GM23338 (cell line): ENCODE measurements at regions not wholly inside any gene's neighbourhood (a gene's known extent, or its start where the extent isn't known, plus 50 kb on each side); places are given as distances from the start of the nearest gene placed in this dataset.
"Not testable (repeated sequence)": the region's sequence is repeated elsewhere in the genome, so short reads cannot be mapped to it uniquely, and the experiment has no call there.

ENCODE experiments used
- ATAC-seq: fragments of 200-7000 bp; cut with Tn5 transposase; 3 replicates; pipeline ENCODE4 v1.9.1; 2020
- DNase-seq: peaks from one replicate; pipeline ENCODE4 v3.0.0-alpha.2; 2015; ENCODE audit warnings: low spot score
- H2AFZ ChIP-seq: fragments of 200-600 bp; sonication (generic); 2 replicates; pipeline ENCODE4 v1.8.0; 2016; ENCODE audit warnings: antibody characterized with exemption, mild to moderate bottlenecking, moderate library complexity
- H3F3A ChIP-seq: fragments of 200-600 bp; sonication (generic); replicated peaks from 2 replicates; pipeline ENCODE4 v1.8.0; 2017; ENCODE audit warnings: antibody characterized with exemption, mixed run types, low read depth
- H3K27ac ChIP-seq: fragments of 200-600 bp; sonication (generic); 2 replicates; pipeline ENCODE4 v1.6.1; 2016; ENCODE audit warnings: low read depth
- H3K27me3 ChIP-seq: fragments of 200-600 bp; sonication (generic); 2 replicates; pipeline ENCODE4 v1.8.0; 2016; ENCODE audit warnings: mild to moderate bottlenecking, mixed run types, moderate library complexity; ENCODE audit not compliant: insufficient read depth
- H3K36me3 ChIP-seq: fragments of 200-600 bp; sonication (generic); 2 replicates; pipeline ENCODE4 v1.8.0; 2016; ENCODE audit warnings: mild to moderate bottlenecking; ENCODE audit not compliant: insufficient read depth
- H3K4me1 ChIP-seq: fragments of 200-600 bp; sonication (generic); 2 replicates; pipeline ENCODE4 v1.8.0; 2016; ENCODE audit warnings: mild to moderate bottlenecking, moderate library complexity; ENCODE audit not compliant: insufficient read depth
- H3K4me2 ChIP-seq: fragments of 200-600 bp; sonication (generic); 2 replicates; pipeline ENCODE4 v1.7.1; 2017; ENCODE audit warnings: mixed run types
- H3K4me3 ChIP-seq: fragments of 200-600 bp; sonication (generic); 2 replicates; pipeline ENCODE4 v1.6.1; 2016; ENCODE audit warnings: mixed run types
- H3K79me2 ChIP-seq: fragments of 200-600 bp; sonication (generic); replicated peaks from 2 replicates; pipeline ENCODE4 v1.8.0; 2017; ENCODE audit warnings: mild to moderate bottlenecking; ENCODE audit not compliant: insufficient read depth
- H3K9me2 ChIP-seq: fragments of 200-600 bp; sonication (generic); 2 replicates; pipeline ENCODE4 v1.8.0; 2017; ENCODE audit not compliant: insufficient read depth
- H4K20me1 ChIP-seq: fragments of 200-600 bp; sonication (generic); replicated peaks from 2 replicates; pipeline ENCODE4 v1.8.0; 2017; ENCODE audit warnings: mild to moderate bottlenecking; ENCODE audit not compliant: insufficient read depth
- H3K27ac Mint-ChIP-seq: 2 replicates; pipeline ENCODE4 v1.8.0; 2020; ENCODE audit warnings: inconsistent platforms, mild to moderate bottlenecking, moderate library complexity, mixed read lengths
- H3K27me3 Mint-ChIP-seq: 3 replicates; pipeline ENCODE4 v1.8.0; 2022; ENCODE audit warnings: low read depth, mild to moderate bottlenecking, moderate library complexity, mixed read lengths, inconsistent platforms; ENCODE audit not compliant: insufficient read depth, poor library complexity
- H3K36me3 Mint-ChIP-seq: 3 replicates; pipeline ENCODE4 v1.8.0; 2021; ENCODE audit warnings: low read depth, mild to moderate bottlenecking, inconsistent platforms, moderate library complexity, mixed read lengths
- H3K4me1 Mint-ChIP-seq: 3 replicates; pipeline ENCODE4 v1.8.0; 2020; ENCODE audit warnings: mild to moderate bottlenecking, inconsistent platforms, mixed read lengths
- H3K4me3 Mint-ChIP-seq: 3 replicates; pipeline ENCODE4 v1.8.0; 2021; ENCODE audit warnings: moderate library complexity, mild to moderate bottlenecking, inconsistent platforms, mixed read lengths
- H3K9me3 Mint-ChIP-seq: 3 replicates; pipeline ENCODE4 v1.8.0; 2020; ENCODE audit warnings: moderate library complexity, mild to moderate bottlenecking, inconsistent platforms, mixed read lengths
- CREB1 ChIP-seq: fragments of 250-450 bp; sonication (Bioruptor Pico); IDR thresholded peaks from 2 replicates; pipeline ENCODE4 v1.5.0; 2020; ENCODE audit warnings: low read depth, mild to moderate bottlenecking, moderate library complexity
- CTCF ChIP-seq, 2 experiments: fragments of 200-600 bp in 1 of 2; sonication (generic) in 1 of 2; conservative IDR thresholded peaks; 2 replicates each; pipeline versions ENCODE4 v1.5.1 to v1.6.1; 2016 to 2017; ENCODE audit warnings: antibody characterized with exemption in 2 of 2, low read depth in 2 of 2, mild to moderate bottlenecking in 2 of 2, moderate library complexity in 1 of 2
- ETS1 ChIP-seq: IDR thresholded peaks from 2 replicates; pipeline ENCODE4 v1.6.1; 2016; ENCODE audit warnings: antibody characterized with exemption
- EZH2 ChIP-seq: fragments of 200-600 bp; sonication (generic); IDR thresholded peaks from one replicate; pipeline ENCODE4 v1.8.0; 2017; ENCODE audit warnings: antibody characterized with exemption, mild to moderate bottlenecking, low read depth; ENCODE audit not compliant: unreplicated experiment
- EZH2phosphoT487 ChIP-seq: fragments of 200-600 bp; sonication (generic); IDR thresholded peaks from one replicate; pipeline ENCODE4 v1.8.1; 2018; ENCODE audit warnings: antibody characterized with exemption; ENCODE audit not compliant: unreplicated experiment
- JUNB ChIP-seq: IDR thresholded peaks from one replicate; pipeline ENCODE4 v1.6.1; 2016; ENCODE audit warnings: antibody characterized with exemption; ENCODE audit not compliant: unreplicated experiment
- NANOG ChIP-seq: IDR thresholded peaks from 2 replicates; pipeline ENCODE4 v1.6.1; 2016; ENCODE audit warnings: antibody characterized with exemption, borderline replicate concordance
- POLR2AphosphoS5 ChIP-seq: IDR thresholded peaks from 2 replicates; pipeline ENCODE4 v1.6.1; 2016; ENCODE audit warnings: antibody characterized with exemption, low read depth
- REST ChIP-seq: IDR thresholded peaks from one replicate; pipeline ENCODE4 v1.6.1; 2018; ENCODE audit warnings: antibody characterized with exemption; ENCODE audit not compliant: unreplicated experiment
- STAT1 ChIP-seq: IDR thresholded peaks from one replicate; pipeline ENCODE4 v1.6.1; 2016; ENCODE audit warnings: antibody characterized with exemption; ENCODE audit not compliant: unreplicated experiment
- ZNF114 ChIP-seq: fragments of 250-450 bp; sonication (Bioruptor Pico); IDR thresholded peaks from 2 replicates; pipeline ENCODE4 v1.5.0; 2020; ENCODE audit warnings: mild to moderate bottlenecking, moderate library complexity
- ZNF331 ChIP-seq: fragments of 250-450 bp; sonication (Bioruptor Pico); IDR thresholded peaks from 2 replicates; pipeline ENCODE4 v1.5.0; 2020; ENCODE audit warnings: low read depth, mild to moderate bottlenecking, moderate library complexity

GRCh38 chr10:23864631-23865147 lies 344.2 kb upstream of the KIAA1217 start (continued):
- TF ChIP-seq CTCF (conservative IDR thresholded peaks at IDR 0.05; ENCODE audit: low read depth in 2 of 2): no peak
- no peak for TF ChIP-seq EZH2phosphoT487
- TF ChIP-seq ETS1: no peak
- no peak for TF ChIP-seq JUNB
- TF ChIP-seq POLR2AphosphoS5: no peak
- no peak for TF ChIP-seq CREB1 (CRISPR knock-in tag)
- TF ChIP-seq NANOG: no peak
- TF ChIP-seq STAT1: no peak
- no peak for TF ChIP-seq ZNF114 (CRISPR knock-in tag)

GRCh38 chr10:23866985-23867384 lies 342.0 kb upstream of the KIAA1217 start:
- H3K27ac Mint-ChIP-seq, H4K20me1 ChIP-seq, H3K4me3 ChIP-seq, H3K27ac ChIP-seq, H3K27me3 ChIP-seq, H3K36me3 Mint-ChIP-seq, ATAC-seq, H3K9me3 Mint-ChIP-seq, DNase-seq, H2AFZ ChIP-seq, H3K9me2 ChIP-seq, H3K27me3 Mint-ChIP-seq, H3K36me3 ChIP-seq, H3K4me2 ChIP-seq, H3K79me2 ChIP-seq, H3F3A ChIP-seq, H3K4me3 Mint-ChIP-seq: not testable (repeated sequence)
- H3K4me1 ChIP-seq: peaks cover 12% of the 10 kb centered on the region
- peaks cover 20% of the 10 kb centered on the region for H3K4me1 Mint-ChIP-seq

GRCh38 chr10:23868121-23868520 lies 340.8 kb upstream of the KIAA1217 start:
- no peak for ATAC-seq
- no peak for DNase-seq
- no peaks in the 10 kb centered on the region for H3K36me3 ChIP-seq
- H4K20me1 ChIP-seq: no peaks in the 10 kb centered on the region
- no peak overlapping the region for H3K4me2 ChIP-seq
- Mint-ChIP-seq H3K4me1 (peaks cover 23% of the 10 kb centered on the region), H3K9me3 (no peaks in the 10 kb centered on the region), H3K36me3 (no peaks in the 10 kb centered on the region), H3K4me3 (no peak overlapping the region), H3K27ac (no peak overlapping the region), H3K27me3 (peaks cover 2% of the 10 kb centered on the region)
- no peak overlapping the region for H3K4me3 ChIP-seq
- no peaks in the 10 kb centered on the region for H3K9me2 ChIP-seq
- H3K4me1 ChIP-seq: peaks cover 12% of the 10 kb centered on the region
- TF ChIP-seq ETS1 (no peak), STAT1 (no peak), CTCF (conservative IDR thresholded peaks at IDR 0.05; ENCODE audit: low read depth in 2 of 2) (no peak), CREB1 (CRISPR knock-in tag) (no peak), NANOG (no peak), POLR2AphosphoS5 (no peak), JUNB (no peak), EZH2 (no peak), ZNF114 (CRISPR knock-in tag) (no peak), ZNF331 (no peak), REST (no peak)
- no peaks in the 10 kb centered on the region for H3F3A ChIP-seq
- H3K27ac ChIP-seq: no peak overlapping the region
- no peaks in the 10 kb centered on the region for H3K79me2 ChIP-seq
- H2AFZ ChIP-seq: no peak overlapping the region
- no peaks in the 10 kb centered on the region for H3K27me3 ChIP-seq
